C4-2B (cell line): ENCODE measurements at regions not wholly inside any gene's neighbourhood (a gene's known extent, or its start where the extent isn't known, plus 50 kb on each side); places are given as distances from the start of the nearest gene placed in this dataset.

ENCODE experiments used
- ZFX ChIP-seq: fragments of 450-650 bp; IDR thresholded peaks from 2 replicates; pipeline ENCODE4 v1.6.1; 2017
- TF ChIP-seq, protein P1 (sequence below): fragments of 450-650 bp; conservative IDR thresholded peaks from 2 replicates; pipeline ENCODE4 v1.5.1; 2017; ENCODE audit warnings: mild to moderate bottlenecking

DNA sequence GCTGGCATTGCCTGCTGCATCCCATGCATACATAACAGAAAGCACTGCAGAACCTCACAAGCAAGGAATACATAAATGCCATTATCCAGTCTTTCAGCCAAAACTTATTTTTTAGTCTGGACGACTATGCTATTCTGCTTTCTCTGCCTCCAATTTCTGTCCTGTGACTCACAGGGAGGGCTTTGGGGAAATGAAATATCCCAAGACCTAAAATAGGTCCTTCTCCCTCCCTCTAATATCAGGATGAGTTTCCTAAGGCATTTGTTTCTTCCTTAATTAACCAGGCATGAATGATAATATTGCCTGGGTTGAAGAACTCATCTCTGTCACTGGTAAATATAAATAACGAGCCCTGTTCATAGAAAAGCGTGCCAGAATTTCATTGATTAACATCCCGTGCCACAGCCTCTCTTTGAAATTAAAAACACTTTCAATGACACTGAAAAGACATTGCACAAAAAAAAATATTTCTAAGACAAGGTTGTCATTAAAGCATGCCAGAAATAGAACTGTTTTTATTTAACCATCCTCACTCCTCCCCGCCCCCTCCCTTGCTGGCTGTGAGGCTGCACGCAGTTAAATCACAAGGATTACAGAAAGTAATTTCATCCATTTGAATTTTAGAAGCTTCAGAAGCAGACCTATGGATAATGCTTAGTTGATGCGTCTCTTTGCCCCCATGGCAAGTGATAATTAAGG, 103.0 kb upstream of the ANKRD1 start:
- TF ChIP-seq, protein P1, sequence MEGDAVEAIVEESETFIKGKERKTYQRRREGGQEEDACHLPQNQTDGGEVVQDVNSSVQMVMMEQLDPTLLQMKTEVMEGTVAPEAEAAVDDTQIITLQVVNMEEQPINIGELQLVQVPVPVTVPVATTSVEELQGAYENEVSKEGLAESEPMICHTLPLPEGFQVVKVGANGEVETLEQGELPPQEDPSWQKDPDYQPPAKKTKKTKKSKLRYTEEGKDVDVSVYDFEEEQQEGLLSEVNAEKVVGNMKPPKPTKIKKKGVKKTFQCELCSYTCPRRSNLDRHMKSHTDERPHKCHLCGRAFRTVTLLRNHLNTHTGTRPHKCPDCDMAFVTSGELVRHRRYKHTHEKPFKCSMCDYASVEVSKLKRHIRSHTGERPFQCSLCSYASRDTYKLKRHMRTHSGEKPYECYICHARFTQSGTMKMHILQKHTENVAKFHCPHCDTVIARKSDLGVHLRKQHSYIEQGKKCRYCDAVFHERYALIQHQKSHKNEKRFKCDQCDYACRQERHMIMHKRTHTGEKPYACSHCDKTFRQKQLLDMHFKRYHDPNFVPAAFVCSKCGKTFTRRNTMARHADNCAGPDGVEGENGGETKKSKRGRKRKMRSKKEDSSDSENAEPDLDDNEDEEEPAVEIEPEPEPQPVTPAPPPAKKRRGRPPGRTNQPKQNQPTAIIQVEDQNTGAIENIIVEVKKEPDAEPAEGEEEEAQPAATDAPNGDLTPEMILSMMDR: no peak
- no peak for TF ChIP-seq ZFX
